Naive thymus-derived CD4-positive, alpha-beta T cell (primary cell): ENCODE measurements at regions not wholly inside any gene's neighbourhood (a gene's known extent, or its start where the extent isn't known, plus 50 kb on each side); places are given as distances from the start of the nearest gene placed in this dataset.

Experiments
- ATAC-seq: fragments of 150-1000 bp; cut with Tn5 transposase; 2 replicates; pipeline ENCODE4 v1.10.0; 2021; ENCODE audit warnings: mild to moderate bottlenecking, moderate library complexity
- CTCF ChIA-PET: fragments of 350-600 bp; sonication (Branson Sonifier 250); formaldehyde crosslinking; loops from one replicate; lab custom pipeline; 2021; ENCODE audit warnings: antibody characterized with exemption; lab: Charles Lee
- POLR2A ChIA-PET: fragments of 350-600 bp; sonication (Branson Sonifier 250); formaldehyde crosslinking; loops from one replicate; lab custom pipeline; 2021; ENCODE audit warnings: antibody characterized with exemption, inconsistent platforms; lab: Charles Lee
- DNase-seq, 9 donors: peaks; one replicate each; pipeline versions ENCODE4 v3.0.0 to v3.0.0-alpha.2; 2020 to 2022; ENCODE audit warnings: mixed read lengths in 1 of 9
- H3K27ac ChIP-seq: one replicate; pipeline ENCODE4 v1.7.0; 2013; ENCODE audit warnings: mild to moderate bottlenecking, low read depth, low read length, moderate library complexity
- H3K27me3 ChIP-seq, 2 donors: one replicate each; pipeline ENCODE4 v1.7.0; 2013; ENCODE audit warnings: low read length in 2 of 2, mild to moderate bottlenecking in 2 of 2, moderate library complexity in 2 of 2; ENCODE audit not compliant: control insufficient read depth in 2 of 2, insufficient read depth in 2 of 2
- H3K36me3 ChIP-seq, 3 experiments: 1 replicate in 2 of 3; 2 replicates in 1 of 3; pipeline ENCODE4 v1.7.0; 2013; ENCODE audit warnings: low read length in 3 of 3, mild to moderate bottlenecking in 3 of 3, moderate library complexity in 1 of 3; ENCODE audit not compliant: insufficient read depth in 3 of 3, control insufficient read depth in 2 of 3
- H3K4me1 ChIP-seq, 2 donors: one replicate each; pipeline ENCODE4 v1.7.0; 2013; ENCODE audit warnings: low read length in 2 of 2, mild to moderate bottlenecking in 2 of 2, moderate library complexity in 1 of 2; ENCODE audit not compliant: control insufficient read depth in 2 of 2, insufficient read depth in 2 of 2
- H3K4me3 ChIP-seq: 2 replicates; pipeline ENCODE4 v1.7.0; 2013; ENCODE audit warnings: mild to moderate bottlenecking, low read length
- H3K9me3 ChIP-seq, 3 experiments: 1 replicate in 2 of 3; 2 replicates in 1 of 3; pipeline ENCODE4 v1.7.0; 2013; ENCODE audit warnings: low read length in 3 of 3; ENCODE audit not compliant: control insufficient read depth in 2 of 3
- H3K27ac Mint-ChIP-seq, 9 donors: one replicate each; pipeline ENCODE4 v1.8.0; 2020 to 2022; ENCODE audit warnings: mixed read lengths in 9 of 9, mild to moderate bottlenecking in 8 of 9, moderate library complexity in 5 of 9, inconsistent platforms in 2 of 9
- H3K27me3 Mint-ChIP-seq, 5 donors: one replicate each; pipeline ENCODE4 v1.8.0; 2021 to 2022; ENCODE audit warnings: mixed read lengths in 5 of 5, mild to moderate bottlenecking in 1 of 5
- H3K36me3 Mint-ChIP-seq, 5 donors: one replicate each; pipeline ENCODE4 v1.8.0; 2020 to 2022; ENCODE audit warnings: mixed read lengths in 5 of 5, mild to moderate bottlenecking in 3 of 5, inconsistent platforms in 1 of 5
- H3K4me1 Mint-ChIP-seq, 7 donors: one replicate each; pipeline ENCODE4 v1.8.0; 2020 to 2022; ENCODE audit warnings: mixed read lengths in 7 of 7, mild to moderate bottlenecking in 3 of 7, inconsistent platforms in 1 of 7
- H3K4me3 Mint-ChIP-seq, 10 donors: one replicate each; pipeline ENCODE4 v1.8.0; 2020 to 2022; ENCODE audit warnings: mild to moderate bottlenecking in 10 of 10, mixed read lengths in 10 of 10, moderate library complexity in 6 of 10, inconsistent platforms in 2 of 10
- H3K9me3 Mint-ChIP-seq, 11 donors: one replicate each; pipeline ENCODE4 v1.8.0; 2020 to 2022; ENCODE audit warnings: mixed read lengths in 11 of 11, mild to moderate bottlenecking in 4 of 11, inconsistent platforms in 1 of 11, moderate library complexity in 1 of 11
- intact Hi-C, 2 donors: fragments of 100-400 bp; cut with micrococcal nuclease; formaldehyde crosslinking; loops; one replicate each; pipeline ENCODE4 v1.15.1; 2023

DNA sequence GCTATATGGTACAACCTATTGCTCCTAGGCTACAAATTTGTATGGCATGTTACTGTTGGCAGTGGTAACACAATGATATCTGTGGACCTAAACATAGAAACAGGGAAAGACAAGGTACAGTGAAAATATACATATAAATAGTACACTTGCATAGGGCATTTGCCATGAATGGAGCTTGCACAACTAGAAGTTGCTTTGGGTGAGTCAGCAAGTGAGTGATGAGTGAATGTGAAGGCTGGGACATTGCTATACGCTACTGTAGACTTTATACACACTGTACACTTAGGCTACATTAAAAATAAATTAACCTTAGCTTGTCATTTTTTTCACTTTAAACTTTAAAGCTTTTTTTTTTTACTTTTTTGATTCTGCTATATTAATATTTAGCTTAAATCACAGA, 500.0 kb upstream of the SETBP1 start:
- ATAC-seq (no peak), DNase-seq (no peak)
- Histone ChIP-seq H3K9me3 (no peaks in the 10 kb centered on the region), H3K27me3 (no peaks in the 10 kb centered on the region), H3K4me1 (no peaks in the 10 kb centered on the region), H3K36me3 (no peaks in the 10 kb centered on the region), H3K27ac (no peak overlapping the region), H3K4me3 (no peak overlapping the region)
- Mint-ChIP-seq H3K27ac (no peak overlapping the region), H3K4me1 (no peaks in the 10 kb centered on the region), H3K4me3 (no peak overlapping the region), H3K9me3 (peaks cover 0 to 11% (median 2%) of the 10 kb centered on the region in 11 donors), H3K36me3 (no peaks in the 10 kb centered on the region), H3K27me3 (no peaks in the 10 kb centered on the region)
- ChIA-PET CTCF (no interaction called here), POLR2A (no interaction called here)
- intact Hi-C loops: no loop called here

DNA sequence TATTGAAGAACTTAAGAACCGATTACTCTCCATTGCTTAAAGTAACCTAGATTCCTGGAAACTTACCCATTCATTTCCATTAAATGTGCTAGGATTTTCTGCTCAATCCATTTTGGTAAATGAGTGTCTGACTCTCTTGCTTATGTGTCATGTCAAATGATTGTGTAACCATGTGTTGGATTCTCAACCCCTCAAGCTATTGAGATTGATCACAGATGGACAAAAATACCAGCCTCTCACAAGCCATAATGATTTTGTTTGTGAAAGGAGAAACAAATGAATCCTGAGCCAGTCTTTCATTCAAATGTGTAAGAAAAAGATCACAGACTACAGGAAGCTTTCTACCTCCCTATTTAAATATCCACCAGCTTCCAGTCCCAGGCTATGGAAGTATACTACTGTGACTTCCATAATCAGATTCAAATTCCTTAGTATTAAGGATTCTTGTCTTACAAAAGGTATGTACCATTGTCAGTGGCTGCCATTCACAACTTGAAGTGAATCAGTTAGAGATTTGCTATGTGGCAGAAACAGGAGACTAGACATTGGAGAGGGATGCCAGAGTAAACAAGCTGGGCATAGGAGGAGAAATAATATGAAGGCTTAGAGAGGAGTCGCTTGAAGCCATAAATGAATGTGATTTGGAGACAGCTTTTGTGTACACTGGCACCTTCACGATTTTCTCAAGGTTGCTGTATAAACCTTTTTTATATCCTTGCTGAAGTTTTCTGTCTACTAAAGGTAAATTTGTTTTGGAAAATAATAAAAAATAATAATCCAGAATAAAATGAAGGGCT, 498.5 kb upstream of the SETBP1 start:
- Mint-ChIP-seq H3K27me3 (no peaks in the 10 kb centered on the region), H3K27ac (no peak overlapping the region), H3K4me1 (no peaks in the 10 kb centered on the region), H3K4me3 (no peak overlapping the region), H3K9me3 (peaks cover 0 to 11% (median 0%) of the 10 kb centered on the region in 11 donors), H3K36me3 (no peaks in the 10 kb centered on the region)
- Histone ChIP-seq H3K27ac (no peak overlapping the region), H3K27me3 (no peaks in the 10 kb centered on the region), H3K4me1 (no peaks in the 10 kb centered on the region), H3K4me3 (no peak overlapping the region), H3K9me3 (no peaks in the 10 kb centered on the region), H3K36me3 (no peaks in the 10 kb centered on the region)
- no peak for DNase-seq
- intact Hi-C loops: no loop called here
- ChIA-PET POLR2A (no interaction called here), CTCF (no interaction called here)
- no peak for ATAC-seq

DNA sequence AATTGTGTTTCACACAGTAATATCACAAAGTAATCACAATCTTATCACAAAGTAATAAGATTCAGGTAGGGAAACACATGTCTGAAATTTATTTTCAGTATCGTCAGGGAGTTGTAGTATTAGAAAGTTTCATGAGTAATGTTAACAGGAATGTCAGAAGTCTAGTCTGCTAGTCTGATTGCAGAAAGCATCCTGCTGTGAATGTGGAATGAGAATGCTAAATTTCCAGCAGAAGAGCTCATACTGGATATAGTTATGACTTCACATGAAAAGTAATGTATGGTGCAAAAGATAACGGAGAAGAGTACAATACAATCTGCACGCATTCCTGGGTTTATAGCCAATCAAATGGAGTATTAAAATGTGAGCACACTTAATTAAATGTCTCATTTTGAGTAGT, 494.7 kb upstream of the SETBP1 start:
- intact Hi-C loops: no loop called here

DNA sequence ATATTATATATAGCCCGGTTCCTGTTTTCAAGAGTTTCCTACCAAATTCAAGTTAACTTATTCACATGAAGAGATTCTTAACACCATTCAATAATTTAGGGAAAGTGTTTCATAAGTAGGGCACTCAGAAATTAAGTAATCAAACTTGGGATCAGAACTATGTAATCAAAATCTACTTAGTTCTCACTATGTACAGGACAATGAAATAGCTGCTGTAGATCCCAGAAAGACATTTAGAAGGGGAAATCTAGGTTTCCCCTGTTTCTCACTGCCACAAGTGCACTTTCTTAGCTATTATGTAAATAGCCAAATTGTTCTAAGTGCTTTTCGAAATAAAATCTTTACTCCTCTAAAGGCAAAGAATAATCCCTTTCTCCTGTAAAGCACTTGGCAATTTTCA, 493.6 kb upstream of the SETBP1 start:
- DNase-seq (no peak), ATAC-seq (no peak)
- no peaks in the 10 kb centered on the region for H3K27me3 ChIP-seq
- no peaks in the 10 kb centered on the region for H3K36me3 ChIP-seq
- H3K9me3 ChIP-seq: no peaks in the 10 kb centered on the region
- intact Hi-C loops: no loop called here
- Mint-ChIP-seq H3K4me3 (no peak overlapping the region), H3K36me3 (no peaks in the 10 kb centered on the region), H3K9me3 (peaks cover 0 to 4% (median 0%) of the 10 kb centered on the region in 11 donors), H3K4me1 (no peaks in the 10 kb centered on the region), H3K27me3 (no peaks in the 10 kb centered on the region), H3K27ac (no peak overlapping the region)
- ChIA-PET CTCF (no interaction called here), POLR2A (interaction anchor here (0.7 kb wide), 1 partner anchor 11 kb away, joined by 4 read pairs; no protein-coding TSS in a partner anchor)
- no peak overlapping the region for H3K27ac ChIP-seq
- H3K4me1 ChIP-seq: no peaks in the 10 kb centered on the region
- no peak overlapping the region for H3K4me3 ChIP-seq

More for the DNA sequence above, 494.7 kb upstream of the SETBP1 start:
- no peak for DNase-seq
- no peak for ATAC-seq
- POLR2A ChIA-PET: no interaction called here
- no peaks in the 10 kb centered on the region for H3K27me3 Mint-ChIP-seq
- Histone ChIP-seq H3K27me3 (no peaks in the 10 kb centered on the region), H3K27ac (no peak overlapping the region), H3K36me3 (no peaks in the 10 kb centered on the region), H3K4me1 (no peaks in the 10 kb centered on the region), H3K9me3 (no peaks in the 10 kb centered on the region), H3K4me3 (no peak overlapping the region)
- CTCF ChIA-PET: no interaction called here
- no peak overlapping the region for H3K27ac Mint-ChIP-seq
- H3K36me3 Mint-ChIP-seq: no peaks in the 10 kb centered on the region
- H3K4me1 Mint-ChIP-seq: no peaks in the 10 kb centered on the region
- no peak overlapping the region for H3K4me3 Mint-ChIP-seq
- H3K9me3 Mint-ChIP-seq: peaks cover 0 to 4% (median 0%) of the 10 kb centered on the region in 11 donors

DNA sequence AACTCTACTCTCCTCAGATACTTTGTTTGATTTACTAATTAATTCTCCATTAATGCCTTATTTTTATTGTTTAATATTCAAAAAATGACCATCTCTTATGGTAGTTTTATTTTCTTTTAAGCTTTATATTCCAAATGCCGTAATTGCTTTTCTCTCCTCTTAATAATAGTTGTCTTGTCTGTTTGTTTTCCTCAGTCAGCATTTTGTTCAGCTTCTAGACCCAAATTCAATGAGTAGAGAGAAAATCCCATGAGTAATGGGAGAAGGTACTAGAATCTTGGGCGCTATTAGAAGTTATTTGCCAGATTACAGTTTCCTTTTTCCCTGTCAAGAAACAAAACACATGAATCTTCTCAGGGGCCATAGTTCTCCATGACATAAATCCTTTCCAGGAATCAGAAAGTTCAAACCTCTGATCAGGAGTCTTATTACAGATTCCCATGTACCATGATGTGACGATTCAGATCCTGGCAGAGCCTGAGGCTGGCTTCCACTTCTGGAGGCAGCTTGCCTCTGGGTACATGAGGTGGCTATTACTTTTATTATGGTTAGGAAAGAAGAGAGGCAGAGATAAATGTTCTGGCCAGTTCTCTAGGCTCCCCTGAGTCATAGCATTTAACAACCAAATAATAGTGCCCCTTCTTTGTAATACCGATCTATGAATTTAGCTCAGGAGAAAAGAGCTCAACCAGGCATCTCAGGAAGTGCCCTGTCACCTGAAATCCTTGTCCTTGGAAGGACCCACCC, 485.1 kb upstream of the SETBP1 start:
- H3K27me3 ChIP-seq: no peaks in the 10 kb centered on the region
- intact Hi-C loops: no loop called here
- H3K4me1 ChIP-seq: no peaks in the 10 kb centered on the region
- no peaks in the 10 kb centered on the region for H3K36me3 ChIP-seq
- DNase-seq (no peak), ATAC-seq (no peak)
- Mint-ChIP-seq H3K27ac (no peak overlapping the region), H3K4me3 (no peak overlapping the region), H3K36me3 (peaks cover 0 to 5% (median 0%) of the 10 kb centered on the region in 5 donors), H3K4me1 (no peaks in the 10 kb centered on the region), H3K27me3 (no peaks in the 10 kb centered on the region), H3K9me3 (peaks cover 0 to 20% (median 6%) of the 10 kb centered on the region in 11 donors)
- H3K9me3 ChIP-seq: no peaks in the 10 kb centered on the region
- POLR2A ChIA-PET: no interaction called here
- CTCF ChIA-PET: no interaction called here
- H3K27ac ChIP-seq: no peak overlapping the region
- no peak overlapping the region for H3K4me3 ChIP-seq

DNA sequence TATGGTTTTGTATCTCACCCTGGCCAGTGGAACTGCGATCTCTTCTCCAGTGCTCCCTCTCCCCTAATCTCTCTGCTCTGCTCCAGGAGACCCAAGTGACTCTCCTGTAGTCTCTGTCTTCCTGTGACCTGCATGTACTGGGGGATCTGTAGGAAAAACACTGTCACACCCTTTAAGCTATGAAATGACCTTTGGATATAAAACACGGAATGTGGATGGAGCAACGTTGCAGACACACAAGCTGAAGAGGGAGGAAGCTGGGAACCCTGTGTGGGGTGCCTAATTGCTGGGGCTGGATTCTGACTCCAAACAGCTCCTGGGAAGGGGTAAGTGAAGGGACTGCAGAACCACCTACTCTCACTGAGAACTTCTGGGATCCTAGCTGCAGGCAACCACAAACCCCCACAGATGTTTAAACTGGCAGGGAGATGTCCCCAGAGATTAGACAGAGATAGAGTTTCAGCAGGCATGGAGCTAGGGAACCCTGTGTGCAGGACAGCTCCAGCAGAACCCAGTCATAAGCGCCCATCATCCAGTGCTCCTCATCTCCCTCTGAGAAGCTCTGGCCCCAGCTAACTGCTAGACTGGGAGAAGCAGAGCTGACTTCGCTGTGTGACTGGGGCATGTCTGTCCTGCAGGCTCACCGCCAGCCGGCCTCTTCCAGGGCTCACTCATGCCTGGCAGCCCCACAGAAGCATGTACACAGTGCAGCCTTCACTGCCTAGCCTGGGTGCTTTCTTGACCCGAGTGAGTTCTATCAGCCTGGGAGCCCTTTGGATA, 482.7 kb upstream of the SETBP1 start:
- CTCF ChIA-PET: no interaction called here
- no peak for ATAC-seq
- Histone ChIP-seq H3K27ac (no peak overlapping the region), H3K36me3 (no peaks in the 10 kb centered on the region), H3K4me1 (no peaks in the 10 kb centered on the region), H3K27me3 (no peaks in the 10 kb centered on the region), H3K9me3 (no peaks in the 10 kb centered on the region), H3K4me3 (no peak overlapping the region)
- intact Hi-C loops: no loop called here
- DNase-seq: no peak
- H3K9me3 Mint-ChIP-seq: peaks cover 0 to 20% (median 6%) of the 10 kb centered on the region in 11 donors
- no peaks in the 10 kb centered on the region for H3K4me1 Mint-ChIP-seq
- H3K4me3 Mint-ChIP-seq: no peak overlapping the region
- POLR2A ChIA-PET: interaction anchor here (0.6 kb wide), 1 partner anchor 11 kb away, joined by 4 read pairs; no protein-coding TSS in a partner anchor
- peaks cover 0 to 5% (median 0%) of the 10 kb centered on the region in 5 donors for H3K36me3 Mint-ChIP-seq
- H3K27ac Mint-ChIP-seq: no peak overlapping the region
- H3K27me3 Mint-ChIP-seq: no peaks in the 10 kb centered on the region
